ENCODE measurements at regions not wholly inside any gene's neighbourhood (a gene's known extent, or its start where the extent isn't known, plus 50 kb on each side); places are given as distances from the start of the nearest gene placed in this dataset.

DNA sequence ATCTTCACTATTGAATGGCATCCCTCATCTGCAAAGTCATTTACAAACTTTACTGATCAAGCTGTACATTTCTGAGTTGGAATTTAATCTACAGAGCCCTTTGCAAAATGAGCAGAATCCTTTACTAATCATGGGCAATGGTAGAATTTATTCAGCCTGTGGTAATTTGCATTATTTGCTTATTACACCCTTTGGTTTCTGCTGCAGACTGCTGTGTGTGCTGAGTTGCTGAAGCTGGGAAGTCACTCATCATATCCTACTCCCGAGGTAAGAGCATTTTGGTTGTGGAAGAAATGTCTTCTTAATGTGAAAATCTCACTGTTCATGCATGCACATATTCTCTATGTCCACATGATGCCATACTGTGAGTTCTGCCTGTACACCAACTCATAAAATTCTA lies 357.4 kb upstream of the SLC39A10 start:
- Mint-ChIP-seq H3K27ac (no peak overlapping the region), H3K9me3 (peaks cover 11% of the 10 kb centered on the region), H3K27me3 (ENCODE audit: low read depth, poor library complexity) (no peaks in the 10 kb centered on the region), H3K4me3 (no peak overlapping the region), H3K4me1 (peaks cover 5% of the 10 kb centered on the region), H3K36me3 (ENCODE audit: low read depth) (no peaks in the 10 kb centered on the region)
- TF ChIP-seq, protein P1, sequence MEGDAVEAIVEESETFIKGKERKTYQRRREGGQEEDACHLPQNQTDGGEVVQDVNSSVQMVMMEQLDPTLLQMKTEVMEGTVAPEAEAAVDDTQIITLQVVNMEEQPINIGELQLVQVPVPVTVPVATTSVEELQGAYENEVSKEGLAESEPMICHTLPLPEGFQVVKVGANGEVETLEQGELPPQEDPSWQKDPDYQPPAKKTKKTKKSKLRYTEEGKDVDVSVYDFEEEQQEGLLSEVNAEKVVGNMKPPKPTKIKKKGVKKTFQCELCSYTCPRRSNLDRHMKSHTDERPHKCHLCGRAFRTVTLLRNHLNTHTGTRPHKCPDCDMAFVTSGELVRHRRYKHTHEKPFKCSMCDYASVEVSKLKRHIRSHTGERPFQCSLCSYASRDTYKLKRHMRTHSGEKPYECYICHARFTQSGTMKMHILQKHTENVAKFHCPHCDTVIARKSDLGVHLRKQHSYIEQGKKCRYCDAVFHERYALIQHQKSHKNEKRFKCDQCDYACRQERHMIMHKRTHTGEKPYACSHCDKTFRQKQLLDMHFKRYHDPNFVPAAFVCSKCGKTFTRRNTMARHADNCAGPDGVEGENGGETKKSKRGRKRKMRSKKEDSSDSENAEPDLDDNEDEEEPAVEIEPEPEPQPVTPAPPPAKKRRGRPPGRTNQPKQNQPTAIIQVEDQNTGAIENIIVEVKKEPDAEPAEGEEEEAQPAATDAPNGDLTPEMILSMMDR (IDR thresholded peaks at IDR 0.05) = no peak
- no peak for DNase-seq

DNA sequence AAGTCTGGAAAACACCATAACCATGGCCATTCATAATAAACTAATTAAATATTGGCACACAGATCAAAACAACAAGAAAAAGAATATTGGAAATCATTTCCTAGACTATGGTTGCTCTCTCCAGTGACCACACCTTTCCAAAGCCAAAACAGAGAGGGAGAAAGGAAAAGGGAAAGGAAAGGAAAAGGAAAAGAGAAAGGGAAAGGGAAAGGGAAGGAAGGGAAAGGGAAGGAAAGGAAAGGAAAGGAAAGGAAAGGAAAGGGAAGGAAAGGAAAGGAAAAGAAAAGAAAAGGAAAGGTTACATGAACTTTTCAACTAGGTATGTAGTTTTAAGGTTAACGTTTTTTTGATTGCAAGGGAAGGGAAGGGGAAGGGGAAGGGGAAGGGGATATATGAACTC lies 360.5 kb upstream of the SLC39A10 start:
- Mint-ChIP-seq H3K27me3 (ENCODE audit: low read depth, poor library complexity) (peaks cover 2% of the 10 kb centered on the region), H3K4me1 (no peaks in the 10 kb centered on the region), H3K27ac (no peak overlapping the region)

DNA sequence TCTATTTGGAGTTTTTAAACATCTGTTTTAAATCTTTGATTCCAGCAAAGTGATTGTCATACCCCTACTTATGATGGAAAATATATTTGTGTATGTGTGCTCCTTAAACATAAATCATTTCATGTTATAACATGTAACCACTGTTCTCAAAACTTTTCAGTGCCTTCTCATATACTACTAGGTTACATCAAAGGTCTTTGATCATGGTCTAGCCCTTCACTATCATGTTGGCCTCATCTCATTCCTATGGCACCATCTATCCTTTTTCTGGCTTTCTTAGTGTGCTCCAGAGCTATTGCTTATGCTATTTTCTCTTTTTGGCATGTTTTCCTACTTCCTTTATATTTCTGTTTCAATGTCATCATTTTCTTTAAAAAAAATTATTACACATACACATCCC lies 367.9 kb upstream of the SLC39A10 start:
- Mint-ChIP-seq H3K4me1 (no peaks in the 10 kb centered on the region), H3K27ac (no peak overlapping the region), H3K9me3 (peaks cover 9% of the 10 kb centered on the region), H3K4me3 (no peak overlapping the region), H3K36me3 (ENCODE audit: low read depth) (no peaks in the 10 kb centered on the region), H3K27me3 (ENCODE audit: low read depth, poor library complexity) (peaks cover 2% of the 10 kb centered on the region)
- TF ChIP-seq, protein P1 (IDR thresholded peaks at IDR 0.05) = no peak
- DNase-seq = no peak

More for the DNA sequence above, 360.5 kb upstream of the SLC39A10 start:
- TF ChIP-seq, protein P1 (IDR thresholded peaks at IDR 0.05) = no peak
- Mint-ChIP-seq H3K9me3 (peaks cover 25% of the 10 kb centered on the region), H3K36me3 (ENCODE audit: low read depth) (no peaks in the 10 kb centered on the region), H3K4me3 (no peak overlapping the region)
- no peak for DNase-seq

DNA sequence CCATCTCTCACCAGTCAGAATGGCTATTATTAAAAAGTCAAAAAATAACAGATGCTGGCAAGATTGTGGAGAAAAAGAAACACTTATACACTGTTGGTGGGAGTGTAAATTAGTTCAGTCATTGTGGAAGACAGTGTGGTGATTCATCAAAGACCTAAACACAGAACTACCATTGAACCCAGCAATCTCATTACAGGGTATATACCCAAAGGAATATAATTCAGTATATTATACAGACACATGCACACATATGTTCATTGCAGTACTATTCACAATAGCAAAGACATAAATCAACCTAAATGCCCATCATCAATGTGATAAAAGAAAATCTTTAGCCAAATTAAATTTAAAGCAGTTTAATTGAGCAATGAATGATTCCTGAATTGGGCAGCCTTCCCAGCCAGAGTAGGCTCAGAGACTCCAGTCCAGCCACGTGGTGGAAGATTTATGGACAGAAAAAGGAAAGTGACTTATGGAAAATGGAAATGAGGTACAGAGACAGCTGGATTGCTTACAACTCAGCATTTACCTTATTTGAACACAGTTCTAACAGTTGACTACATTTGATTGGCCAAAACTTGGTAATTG lies 377.1 kb upstream of the SLC39A10 start:
- Mint-ChIP-seq H3K27ac (no peak overlapping the region), H3K9me3 (no peaks in the 10 kb centered on the region), H3K4me1 (no peaks in the 10 kb centered on the region), H3K4me3 (no peak overlapping the region), H3K36me3 (ENCODE audit: low read depth) (no peaks in the 10 kb centered on the region), H3K27me3 (ENCODE audit: low read depth, poor library complexity) (no peaks in the 10 kb centered on the region)
- no peak for DNase-seq
- TF ChIP-seq, protein P1 (IDR thresholded peaks at IDR 0.05) = no peak

DNA sequence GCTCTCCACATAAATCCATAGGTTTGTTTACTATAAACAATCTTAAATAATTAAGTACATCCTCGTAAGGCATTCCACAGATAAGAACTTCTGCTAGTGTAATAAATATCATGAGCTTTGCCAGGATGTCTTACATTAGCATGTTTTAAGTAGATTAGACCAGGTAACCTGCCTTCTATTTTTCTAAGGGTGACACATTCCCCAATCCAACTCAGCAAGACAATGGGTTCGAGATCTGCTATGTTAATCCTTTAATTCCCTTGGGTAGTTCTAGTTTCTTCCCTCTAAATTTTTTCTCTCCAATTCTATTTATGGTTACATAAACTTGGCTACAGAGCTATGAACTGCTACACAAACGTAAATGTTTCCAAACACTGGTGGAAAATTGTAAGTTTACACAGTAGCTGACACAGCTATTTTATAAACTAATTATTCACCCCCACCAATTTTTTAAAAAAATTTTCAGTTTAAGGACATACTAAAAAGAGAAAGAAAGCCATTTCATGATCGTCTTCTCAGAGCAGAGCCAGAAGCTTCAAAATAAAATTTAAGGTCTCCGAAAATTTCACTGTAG lies 386.5 kb upstream of the SLC39A10 start:
- Mint-ChIP-seq H3K36me3 (ENCODE audit: low read depth) (no peaks in the 10 kb centered on the region), H3K27ac (no peak overlapping the region), H3K27me3 (ENCODE audit: low read depth, poor library complexity) (no peaks in the 10 kb centered on the region), H3K4me1 (no peaks in the 10 kb centered on the region), H3K9me3 (peaks cover 20% of the 10 kb centered on the region), H3K4me3 (no peak overlapping the region)
- TF ChIP-seq, protein P1 (IDR thresholded peaks at IDR 0.05) = no peak
- DNase-seq = no peak

DNA sequence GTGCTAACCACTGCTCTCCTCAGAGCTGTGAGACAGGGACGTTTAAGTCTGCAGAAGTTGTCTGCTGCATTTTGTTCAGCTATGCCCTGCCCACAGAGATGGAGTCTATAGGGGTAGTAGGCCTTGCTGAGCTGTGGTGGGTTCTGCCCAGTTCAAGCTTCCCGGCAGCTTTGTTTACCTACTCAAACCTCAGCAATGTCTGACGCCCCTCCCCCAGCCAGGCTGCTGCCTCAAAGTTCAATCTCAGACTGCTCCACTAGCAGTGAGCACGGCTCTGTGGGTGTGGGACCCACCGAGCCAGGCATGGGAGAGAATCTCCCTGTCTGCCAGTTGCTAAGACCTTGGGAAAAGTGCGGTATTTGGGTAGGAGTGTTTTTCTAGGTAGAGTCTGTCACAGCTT lies 387.8 kb upstream of the SLC39A10 start:
- Mint-ChIP-seq H3K27ac (no peak overlapping the region), H3K4me3 (no peak overlapping the region), H3K9me3 (peaks cover 21% of the 10 kb centered on the region), H3K4me1 (no peaks in the 10 kb centered on the region), H3K36me3 (ENCODE audit: low read depth) (no peaks in the 10 kb centered on the region), H3K27me3 (ENCODE audit: low read depth, poor library complexity) (no peaks in the 10 kb centered on the region)
- no peak for DNase-seq
- TF ChIP-seq, protein P1 (IDR thresholded peaks at IDR 0.05) = no peak
